ENCODE measurements at regions not wholly inside any gene's neighbourhood (a gene's known extent, or its start where the extent isn't known, plus 50 kb on each side); places are given as distances from the start of the nearest gene placed in this dataset.

- Histone ChIP-seq H3K27ac (no peak overlapping the region), H3K27me3 (no peaks in the 10 kb centered on the region), H3K9me3 (no peaks in the 10 kb centered on the region), H3K4me1 (no peaks in the 10 kb centered on the region), H3K36me3 (no peaks in the 10 kb centered on the region), H3K4me3 (no peak overlapping the region)
- 70 to 73% methylated on average over 4 of the region's 4 CpGs for WGBS, 2 donors
- DNase-seq (ENCODE audit: low spot score in 2 of 2): no peak
- TF ChIP-seq EP300 (IDR thresholded peaks at IDR 0.05) (no peak), CTCF (IDR thresholded peaks at IDR 0.05) (no peak), POLR2A (IDR thresholded peaks at IDR 0.05) (no peak)
These were observed 85.4 kb upstream of the TMEM18 start for GRCh38 chr2:762646-763045.

DNA sequence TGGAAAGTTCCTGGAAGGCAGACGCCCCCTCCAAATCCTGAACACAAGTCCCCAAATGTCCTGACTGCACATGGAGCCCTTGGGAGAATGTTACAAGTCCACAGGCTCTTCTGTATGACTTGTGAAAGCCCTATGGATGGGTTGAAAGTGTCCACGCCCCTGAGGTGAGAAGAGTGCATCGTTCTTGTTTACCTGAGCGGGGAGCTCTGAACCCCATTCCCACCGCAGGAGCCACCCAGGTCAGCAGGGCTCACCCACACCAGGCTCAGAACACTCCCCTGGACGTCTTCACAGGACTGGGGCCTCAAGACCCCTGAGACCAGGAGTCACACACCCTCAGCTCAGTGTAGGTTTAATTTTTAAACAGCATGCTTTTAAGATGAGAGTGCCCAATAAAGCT, 84.2 kb upstream of the TMEM18 start:
- TF ChIP-seq POLR2A (IDR thresholded peaks at IDR 0.05) (no peak), CTCF (IDR thresholded peaks at IDR 0.05) (no peak), EP300 (IDR thresholded peaks at IDR 0.05) (no peak)
- Histone ChIP-seq H3K9me3 (no peaks in the 10 kb centered on the region), H3K4me1 (no peaks in the 10 kb centered on the region), H3K36me3 (no peaks in the 10 kb centered on the region), H3K27me3 (no peaks in the 10 kb centered on the region), H3K4me3 (no peak overlapping the region), H3K27ac (no peak overlapping the region)
- no peak for DNase-seq (ENCODE audit: low spot score in 2 of 2)
- 69 to 71% methylated on average over 4 to 6 of the region's 6 CpGs for whole genome bisulfite sequencing, 2 donors

GRCh38 chr2:760001-760400, 82.8 kb upstream of the TMEM18 start:
- DNase-seq (ENCODE audit: low spot score in 2 of 2): no peak
- Histone ChIP-seq H3K9me3 (no peaks in the 10 kb centered on the region), H3K36me3 (no peaks in the 10 kb centered on the region), H3K4me3 (no peak overlapping the region), H3K4me1 (no peaks in the 10 kb centered on the region), H3K27ac (no peak overlapping the region), H3K27me3 (no peaks in the 10 kb centered on the region)
- WGBS, 2 donors: 46 to 54% methylated on average over 5 of the region's 5 CpGs
- TF ChIP-seq POLR2A (IDR thresholded peaks at IDR 0.05): no peak
- TF ChIP-seq EP300 (IDR thresholded peaks at IDR 0.05): no peak
- TF ChIP-seq CTCF (IDR thresholded peaks at IDR 0.05): no peak

DNA sequence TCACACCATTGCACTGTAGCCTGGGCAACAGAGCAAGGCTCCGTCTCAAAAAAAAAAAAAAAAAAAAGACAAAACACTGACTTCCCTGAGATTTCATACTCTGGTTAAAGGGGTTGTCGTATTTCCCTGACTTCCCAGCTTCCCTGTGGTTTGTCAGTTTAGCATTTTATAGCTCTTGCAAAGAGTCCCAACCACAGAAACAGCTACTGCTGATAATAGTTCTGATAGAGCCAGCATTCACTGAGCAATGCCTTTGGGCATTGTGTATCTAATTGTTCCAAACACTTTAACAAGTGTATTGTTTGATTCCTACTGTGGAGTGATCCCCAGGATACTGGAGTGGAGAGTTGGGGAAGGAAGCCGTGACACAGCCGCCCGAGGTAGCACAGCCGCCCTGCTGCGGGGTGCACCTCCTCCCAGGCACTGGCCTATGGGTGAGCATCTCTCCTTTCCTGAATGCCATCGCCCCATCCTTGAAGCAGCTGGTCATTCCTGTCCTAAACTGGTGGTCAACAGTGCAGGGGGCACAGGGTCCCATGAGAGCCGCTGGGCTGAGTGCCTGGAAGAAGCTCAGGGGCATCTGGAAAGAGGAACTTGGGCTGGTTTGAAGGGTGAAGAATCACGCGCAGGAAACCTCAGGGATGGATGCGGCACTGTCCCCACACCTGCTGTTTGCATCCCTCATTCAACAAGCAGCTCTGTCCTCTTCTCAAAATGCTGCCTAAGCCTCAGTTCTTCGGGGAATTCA, 81.0 kb upstream of the TMEM18 start:
- H3K36me3 ChIP-seq: no peaks in the 10 kb centered on the region
- WGBS, 2 donors: 75 to 79% methylated on average over 10 to 13 of the region's 13 CpGs

More for the DNA sequence above, 81.0 kb upstream of the TMEM18 start:
- Histone ChIP-seq H3K27me3 (no peaks in the 10 kb centered on the region), H3K27ac (no peak overlapping the region), H3K4me3 (no peak overlapping the region), H3K4me1 (no peaks in the 10 kb centered on the region), H3K9me3 (no peaks in the 10 kb centered on the region)
- TF ChIP-seq CTCF (IDR thresholded peaks at IDR 0.05) (no peak), POLR2A (IDR thresholded peaks at IDR 0.05) (no peak), EP300 (IDR thresholded peaks at IDR 0.05) (no peak)
- DNase-seq (ENCODE audit: low spot score in 2 of 2): no peak
